MM.1S (cell line): ENCODE measurements at regions not wholly inside any gene's neighbourhood (a gene's known extent, or its start where the extent isn't known, plus 50 kb on each side); places are given as distances from the start of the nearest gene placed in this dataset.

ENCODE experiments used
- DNase-seq: peaks from one replicate; pipeline ENCODE4 v3.0.0-alpha.2; 2015
- H2AFZ ChIP-seq: fragments of 300-600 bp; sonication (generic); 2 replicates; pipeline ENCODE4 v1.6.0; 2016; ENCODE audit warnings: antibody characterized with exemption, low read length
- H3F3A ChIP-seq: fragments of 300-600 bp; sonication (generic); 2 replicates; pipeline ENCODE4 v1.6.1; 2016; ENCODE audit warnings: mild to moderate bottlenecking, antibody characterized with exemption, low read length, moderate library complexity, mixed read lengths; ENCODE audit not compliant: insufficient read depth
- H3K27ac ChIP-seq: fragments of 300-600 bp; sonication (generic); 2 replicates; pipeline ENCODE4 v1.5.1; 2016; ENCODE audit warnings: mild to moderate bottlenecking, low read length
- H3K27me3 ChIP-seq: fragments of 300-600 bp; sonication (generic); replicated peaks from 2 replicates; pipeline ENCODE4 v1.6.0; 2016; ENCODE audit warnings: low read length; ENCODE audit not compliant: insufficient read depth
- H3K36me3 ChIP-seq: fragments of 300-600 bp; sonication (generic); replicated peaks from 2 replicates; pipeline ENCODE4 v1.6.1; 2016; ENCODE audit warnings: mild to moderate bottlenecking, low read length, mixed read lengths; ENCODE audit not compliant: insufficient read depth
- H3K4me1 ChIP-seq: fragments of 300-600 bp; sonication (generic); 2 replicates; pipeline ENCODE4 v1.6.1; 2016; ENCODE audit warnings: low read length, mixed read lengths
- H3K4me2 ChIP-seq: fragments of 300-600 bp; sonication (generic); 2 replicates; pipeline ENCODE4 v1.6.0; 2016; ENCODE audit warnings: low read depth, low read length
- H3K4me3 ChIP-seq: fragments of 300-600 bp; sonication (generic); 2 replicates; pipeline ENCODE4 v1.5.1; 2016; ENCODE audit warnings: low read length, mixed read lengths
- H3K79me2 ChIP-seq: fragments of 300-600 bp; sonication (generic); 2 replicates; pipeline ENCODE4 v1.6.1; 2016; ENCODE audit warnings: mixed run types, low read length, mixed read lengths
- H3K9ac ChIP-seq: fragments of 300-600 bp; sonication (generic); 2 replicates; pipeline ENCODE4 v1.6.1; 2016; ENCODE audit warnings: low read length, mixed read lengths
- H3K9me2 ChIP-seq: fragments of 300-600 bp; sonication (generic); replicated peaks from 2 replicates; pipeline ENCODE4 v1.6.1; 2016; ENCODE audit warnings: mild to moderate bottlenecking, low read length, mixed read lengths; ENCODE audit not compliant: insufficient read depth
- H3K9me3 ChIP-seq: fragments of 300-600 bp; sonication (generic); replicated peaks from 2 replicates; pipeline ENCODE4 v1.6.1; 2016; ENCODE audit warnings: mild to moderate bottlenecking, low read length, mixed read lengths; ENCODE audit not compliant: insufficient read depth
- H4K20me1 ChIP-seq: fragments of 300-600 bp; sonication (generic); 2 replicates; pipeline ENCODE4 v1.6.1; 2016; ENCODE audit warnings: mild to moderate bottlenecking, low read length, moderate library complexity, mixed read lengths; ENCODE audit not compliant: insufficient read depth
- CTCF ChIP-seq: fragments of 300-600 bp; sonication (generic); IDR thresholded peaks from 2 replicates; pipeline ENCODE4 v1.5.1; 2016; ENCODE audit warnings: antibody characterized with exemption, low read length, mixed read lengths
- EZH2 ChIP-seq: fragments of 300-600 bp; sonication (generic); optimal IDR thresholded peaks from 2 replicates; pipeline ENCODE3; 2017; ENCODE audit warnings: low read depth, mild to moderate bottlenecking, antibody characterized with exemption, low read length, mixed read lengths
- EZH2phosphoT487 ChIP-seq: fragments of 300-600 bp; sonication (generic); IDR thresholded peaks from 2 replicates; pipeline ENCODE4 v1.6.1; 2018; ENCODE audit warnings: antibody characterized with exemption, low read length

- no peak overlapping the region for H2AFZ ChIP-seq
- H3K27ac ChIP-seq: no peak overlapping the region
- H3K9me3 ChIP-seq: no peaks in the 10 kb centered on the region
- H3K79me2 ChIP-seq: no peaks in the 10 kb centered on the region
- H3K27me3 ChIP-seq: no peaks in the 10 kb centered on the region
- no peaks in the 10 kb centered on the region for H3K36me3 ChIP-seq
- no peak overlapping the region for H3K4me2 ChIP-seq
- H4K20me1 ChIP-seq: no peaks in the 10 kb centered on the region
- H3K4me1 ChIP-seq: no peaks in the 10 kb centered on the region
- H3K4me3 ChIP-seq: no peak overlapping the region
- DNase-seq: no peak
- H3F3A ChIP-seq: no peaks in the 10 kb centered on the region
- TF ChIP-seq CTCF: no peak
- no peaks in the 10 kb centered on the region for H3K9me2 ChIP-seq
- no peak overlapping the region for H3K9ac ChIP-seq
Observed at GRCh38 chr1:112335351-112335750, 60.7 kb upstream of the CTTNBP2NL start.

GRCh38 chr1:112337028-112337531 lies 58.9 kb upstream of the CTTNBP2NL start:
- Histone ChIP-seq H3K4me3 (no peak overlapping the region), H3K27ac (no peak overlapping the region), H2AFZ (no peak overlapping the region), H3K4me2 (no peak overlapping the region), H3K9ac (no peak overlapping the region), H3K4me1 (no peaks in the 10 kb centered on the region), H3K9me2 (no peaks in the 10 kb centered on the region), H3K9me3 (no peaks in the 10 kb centered on the region), H3K79me2 (no peaks in the 10 kb centered on the region), H4K20me1 (no peaks in the 10 kb centered on the region), H3F3A (no peaks in the 10 kb centered on the region), H3K36me3 (no peaks in the 10 kb centered on the region), H3K27me3 (no peaks in the 10 kb centered on the region)
- TF ChIP-seq CTCF: peak; percentile 43
- TF ChIP-seq EZH2: no peak
- no peak for DNase-seq

GRCh38 chr1:112341986-112342385 lies 54.0 kb upstream of the CTTNBP2NL start:
- Histone ChIP-seq H3K79me2 (no peaks in the 10 kb centered on the region), H3K4me1 (no peaks in the 10 kb centered on the region), H3K4me3 (no peak overlapping the region), H3K9me2 (no peaks in the 10 kb centered on the region), H3K27ac (no peak overlapping the region), H3K36me3 (no peaks in the 10 kb centered on the region), H3K9ac (no peak overlapping the region), H3F3A (no peaks in the 10 kb centered on the region), H4K20me1 (no peaks in the 10 kb centered on the region), H2AFZ (no peak overlapping the region), H3K27me3 (no peaks in the 10 kb centered on the region), H3K4me2 (no peak overlapping the region), H3K9me3 (no peaks in the 10 kb centered on the region)
- TF ChIP-seq EZH2phosphoT487 (no peak), CTCF (no peak), EZH2 (no peak)
- DNase-seq: no peak
